HG03025 (cell line): ENCODE measurements at regions not wholly inside any gene's neighbourhood (a gene's known extent, or its start where the extent isn't known, plus 50 kb on each side); places are given as distances from the start of the nearest gene placed in this dataset.

Source experiments
- ATAC-seq: cut with Tn5 transposase; IDR thresholded peaks from one replicate; pipeline ENCODE4 v1.9.1; 2021; ENCODE audit warnings: mild to moderate bottlenecking, moderate library complexity; ENCODE audit not compliant: unreplicated experiment, low FRiP score

DNA sequence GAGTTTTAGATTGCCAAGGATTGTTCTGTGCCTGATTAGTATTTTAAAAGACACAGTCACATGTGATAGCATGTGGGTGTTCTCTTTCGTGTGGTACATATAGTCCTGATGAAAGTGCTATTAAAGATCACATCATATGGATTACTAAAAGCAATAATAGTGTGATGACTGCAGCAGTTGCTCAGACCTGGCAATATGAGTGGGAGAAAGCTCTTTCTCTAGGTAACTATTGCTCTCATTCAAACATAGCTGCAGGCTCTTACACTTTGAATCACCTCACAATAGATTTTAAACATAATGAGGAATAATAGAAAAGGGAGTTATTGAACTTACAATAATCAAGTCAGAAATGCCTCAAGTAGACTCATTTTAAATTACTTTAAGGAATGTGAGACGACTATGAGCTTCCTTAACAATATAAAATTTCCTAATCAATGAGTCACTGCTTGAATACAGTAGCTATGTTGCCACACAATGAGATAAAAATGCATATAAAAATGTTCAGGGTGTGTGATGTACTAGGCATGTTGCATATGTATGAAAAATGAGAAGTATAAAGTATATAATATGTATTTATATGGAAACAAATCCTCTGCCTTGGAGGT, 452.1 kb downstream of the TMX3 start:
- no peak for ATAC-seq

GRCh38 chr18:68256418-68257067, 458.4 kb downstream of the TMX3 start:
- ATAC-seq: no peak

DNA sequence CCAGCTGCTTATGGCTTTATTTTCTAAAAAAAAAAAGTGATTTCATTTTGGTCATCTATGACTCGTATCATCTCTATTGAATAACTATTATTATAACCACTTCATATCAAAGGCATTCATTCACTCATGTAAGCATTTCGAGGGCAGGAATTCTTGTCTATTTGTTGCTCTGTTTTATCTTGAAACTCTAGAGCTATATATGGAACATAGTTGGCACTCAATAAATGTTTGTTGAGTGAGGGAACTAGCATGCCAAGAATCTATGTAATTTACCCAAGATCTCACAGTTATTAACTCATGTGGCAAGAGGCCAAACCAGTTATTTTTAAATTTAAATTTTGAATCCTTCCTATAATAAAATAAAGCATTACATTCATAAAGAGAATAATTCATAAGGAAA, 470.1 kb downstream of the TMX3 start:
- ATAC-seq: no peak

DNA sequence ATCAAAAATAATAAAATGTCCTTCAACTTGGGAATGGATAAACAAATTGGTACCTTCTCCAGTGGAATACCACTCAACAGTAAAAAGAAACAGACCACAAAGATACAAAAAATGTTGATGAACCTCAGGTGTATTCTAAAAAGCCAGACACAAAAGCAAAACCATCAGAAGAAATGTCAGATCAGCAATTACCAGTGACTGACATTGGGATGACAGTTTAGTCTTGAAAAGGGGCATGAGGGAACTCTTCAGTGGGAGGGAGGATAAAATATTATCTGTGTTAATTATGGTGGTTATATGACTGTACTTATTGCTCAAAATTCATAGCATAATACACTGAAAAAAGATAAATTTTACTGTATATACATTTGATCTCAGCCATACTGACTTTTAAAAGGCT, 473.0 kb downstream of the TMX3 start:
- ATAC-seq: no peak

DNA sequence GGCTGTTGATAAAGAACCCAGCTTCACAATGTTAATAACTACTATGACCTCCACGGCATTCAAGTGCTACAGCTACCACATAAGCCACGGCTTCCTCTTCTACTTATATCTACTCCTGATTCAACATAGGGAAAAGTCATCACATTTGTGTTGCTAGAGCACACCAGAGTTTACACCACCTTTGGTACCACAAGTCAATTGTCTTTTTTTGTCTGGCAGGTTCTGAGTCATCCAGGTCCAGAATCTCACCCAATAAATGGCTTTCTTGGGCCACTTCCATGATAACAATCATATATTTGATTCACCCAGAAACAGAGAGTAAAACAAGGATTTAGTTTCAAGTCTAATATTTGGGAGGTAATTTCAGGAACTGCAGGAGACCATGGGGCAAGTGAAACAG, 480.2 kb downstream of the TMX3 start:
- ATAC-seq: no peak

GRCh38 chr18:68234131-68234530, 480.8 kb downstream of the TMX3 start:
- ATAC-seq: no peak

- ATAC-seq: no peak
Observed at GRCh38 chr18:68233018-68233417, 481.9 kb downstream of the TMX3 start.

GRCh38 chr18:68229351-68229750, 485.6 kb downstream of the TMX3 start:
- no peak for ATAC-seq

DNA sequence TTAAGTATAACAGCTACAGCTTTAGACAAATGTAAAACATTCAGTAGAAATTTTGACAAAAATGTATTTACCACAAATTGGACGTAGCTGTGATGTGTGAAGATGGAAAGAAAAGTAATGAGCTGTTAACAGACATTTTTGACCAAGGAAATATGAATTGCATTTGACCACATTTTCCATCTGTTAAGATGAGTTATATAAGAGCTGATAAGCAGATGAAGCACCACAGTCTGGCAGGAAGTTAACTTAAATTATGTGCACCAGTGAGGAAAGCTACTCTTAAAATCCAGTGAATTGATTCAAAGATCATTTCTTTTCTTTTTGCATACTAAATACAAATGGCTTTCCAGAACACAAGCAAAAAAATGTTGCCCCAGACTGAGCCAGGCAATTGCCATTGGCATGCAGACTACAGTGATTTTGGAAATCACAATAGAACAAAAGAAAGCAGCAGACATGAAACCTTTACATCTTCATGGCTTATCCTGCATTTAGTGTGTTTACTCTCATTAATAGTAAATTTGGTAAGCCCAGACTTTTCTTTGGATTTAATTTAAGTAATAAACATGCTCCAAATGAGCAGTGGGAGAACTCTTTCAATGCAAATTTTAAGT, 493.7 kb downstream of the TMX3 start:
- ATAC-seq: no peak

DNA sequence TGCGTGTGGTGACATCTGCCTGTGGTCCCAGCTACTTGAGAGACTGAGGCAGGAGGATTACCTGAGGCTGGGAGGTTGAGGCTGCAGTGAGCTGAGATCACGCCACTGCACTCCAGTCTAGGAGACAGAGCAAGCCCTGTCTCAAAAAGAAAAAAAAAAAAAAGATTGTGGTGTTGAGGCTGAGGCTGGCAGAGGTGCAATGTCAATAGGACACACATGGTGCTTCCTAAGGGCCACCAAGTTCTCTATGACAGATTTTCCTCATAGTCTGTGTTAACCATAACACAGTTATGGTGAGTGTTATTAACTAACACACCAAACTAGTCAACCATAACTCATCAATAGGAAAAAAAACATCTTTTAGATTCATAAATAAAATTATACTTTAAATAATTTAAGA, 494.4 kb downstream of the TMX3 start:
- ATAC-seq: no peak

DNA sequence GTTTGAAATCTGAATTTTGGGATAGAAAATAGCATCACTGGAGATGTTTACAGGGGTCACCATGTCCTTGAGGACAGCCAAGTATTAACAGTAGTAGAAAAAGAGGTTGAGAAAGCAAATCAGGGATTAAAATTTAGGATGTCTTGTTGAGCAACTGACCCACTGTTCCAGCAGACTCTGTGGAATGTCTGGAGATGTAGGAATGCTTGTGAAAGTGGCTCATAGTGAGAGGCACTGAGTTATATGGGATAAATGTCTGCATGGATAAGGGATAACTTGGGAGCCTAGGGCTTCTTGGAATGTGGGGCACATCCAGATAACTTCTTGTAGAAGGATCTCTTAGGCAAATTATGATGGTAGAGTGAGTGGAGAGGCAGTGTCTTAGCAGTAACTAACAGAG, 495.0 kb downstream of the TMX3 start:
- ATAC-seq: no peak

- no peak for ATAC-seq
Observed at GRCh38 chr18:68219274-68219673, 495.6 kb downstream of the TMX3 start.

DNA sequence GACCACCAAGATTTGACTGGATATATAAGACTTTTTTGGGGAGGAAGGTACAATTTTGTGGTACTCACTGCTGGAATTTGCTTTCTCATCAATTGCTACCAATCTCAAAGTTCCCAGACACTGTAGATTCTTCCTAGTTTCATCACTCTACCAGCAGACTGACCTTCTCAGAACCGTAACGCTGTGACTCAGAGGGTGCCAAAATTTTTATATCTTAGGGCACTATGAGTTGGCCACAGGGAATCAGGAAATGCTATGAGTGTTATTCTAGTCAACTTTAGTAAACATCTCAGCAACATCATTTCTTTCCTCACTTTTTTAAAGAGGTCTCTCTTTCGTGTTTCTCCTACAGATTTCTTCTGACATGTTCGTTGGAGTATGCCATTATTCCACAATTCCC, 499.0 kb downstream of the TMX3 start:
- ATAC-seq: no peak

DNA sequence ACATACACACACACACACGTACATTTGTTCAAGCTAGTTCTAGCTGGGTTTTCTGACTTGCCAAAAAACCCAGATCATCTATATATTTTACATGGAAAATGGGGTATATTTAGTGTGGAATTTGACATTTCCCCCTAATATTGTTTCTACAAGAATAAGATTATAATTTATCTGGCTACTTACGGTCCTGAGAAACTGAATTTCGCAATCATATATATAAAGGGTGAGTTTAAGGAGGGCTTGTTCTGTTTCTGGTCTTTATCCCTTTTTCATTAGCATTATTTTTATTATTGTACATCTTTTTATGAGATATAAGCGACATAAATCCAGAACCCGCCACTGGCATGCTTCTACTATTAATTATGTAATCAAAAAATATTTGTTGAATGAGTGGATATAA, 528.9 kb downstream of the TMX3 start:
- no peak for ATAC-seq

DNA sequence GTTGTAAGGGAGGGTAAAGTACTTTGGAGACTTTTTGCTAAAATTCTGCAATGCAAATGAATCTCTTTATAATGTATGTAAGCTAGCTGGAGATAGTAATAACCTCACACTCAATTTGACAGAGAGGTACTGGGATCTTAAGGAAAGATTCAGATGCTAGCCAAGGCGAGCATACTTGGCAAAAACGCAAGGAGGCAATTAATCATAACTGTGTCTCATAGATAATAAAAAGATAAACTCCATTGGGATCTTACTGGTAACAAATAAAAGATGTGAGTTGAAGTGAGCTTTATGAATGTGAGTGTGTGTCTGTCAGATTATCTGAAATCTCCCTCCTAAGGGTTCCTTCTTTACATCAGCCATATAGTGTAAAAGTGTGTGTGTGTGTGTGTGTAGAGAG, 533.0 kb downstream of the TMX3 start:
- ATAC-seq: no peak

DNA sequence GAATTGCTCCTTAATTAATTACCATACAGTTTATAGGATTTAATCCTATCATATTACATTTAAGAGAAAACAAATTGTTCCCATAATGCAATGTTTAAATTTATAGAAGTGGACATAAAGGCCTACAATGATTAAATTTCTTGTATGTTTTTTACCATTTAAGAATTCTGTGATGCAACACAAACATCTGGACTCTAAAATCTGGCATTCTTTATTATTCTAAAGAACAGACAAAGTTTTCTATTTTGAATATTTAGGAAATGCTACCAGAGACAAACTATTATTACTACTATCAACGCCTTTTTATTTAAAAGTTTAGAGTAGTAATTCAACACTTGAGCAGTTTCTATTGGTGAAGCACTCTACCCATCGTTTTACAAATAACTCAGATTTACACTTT, 535.1 kb downstream of the TMX3 start:
- ATAC-seq: no peak

- ATAC-seq: no peak
Observed at GRCh38 chr18:68178921-68179320, 536.0 kb downstream of the TMX3 start.

DNA sequence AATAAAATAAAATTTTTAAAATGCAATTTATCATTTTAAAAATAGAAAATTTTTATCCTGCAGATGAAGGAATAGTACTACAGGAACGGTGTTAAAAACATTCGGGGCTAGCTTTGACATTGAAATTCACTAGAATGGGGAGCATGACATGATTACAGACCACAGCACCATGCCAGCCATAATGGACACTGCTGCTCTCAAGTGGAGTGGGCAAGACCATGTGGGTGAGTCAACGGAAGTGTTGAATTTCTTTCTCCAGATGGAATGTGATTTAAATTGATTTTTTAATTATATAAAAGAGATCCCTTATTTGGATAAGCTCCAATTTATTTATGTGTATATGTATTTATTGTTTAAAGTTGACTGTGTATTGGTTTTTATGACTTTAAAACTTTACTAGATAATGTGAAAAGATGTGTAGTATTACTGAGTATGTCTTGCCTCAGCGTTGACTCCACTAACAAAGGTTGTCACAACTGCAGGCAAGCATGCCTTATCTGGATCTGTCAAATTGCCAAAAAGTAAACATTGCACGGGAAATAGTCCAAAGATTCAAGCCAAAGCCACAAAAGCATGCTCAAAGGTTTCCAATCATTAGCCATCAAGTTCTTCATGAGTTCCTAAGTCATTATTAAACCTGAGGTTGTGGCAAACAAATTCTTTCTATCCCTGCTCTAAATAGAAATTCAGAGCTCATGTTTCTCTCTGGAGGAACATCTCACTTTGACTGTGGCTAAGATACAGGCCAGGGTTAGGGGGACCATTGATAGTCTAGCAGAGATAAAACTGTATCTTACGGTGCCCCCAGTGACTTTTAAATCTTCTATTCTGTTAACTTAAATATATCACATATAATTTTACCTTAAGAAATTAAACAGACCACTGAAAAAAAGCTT, 536.9 kb downstream of the TMX3 start:
- no peak for ATAC-seq

- ATAC-seq: no peak
Observed at GRCh38 chr18:68176901-68177300, 538.0 kb downstream of the TMX3 start.

DNA sequence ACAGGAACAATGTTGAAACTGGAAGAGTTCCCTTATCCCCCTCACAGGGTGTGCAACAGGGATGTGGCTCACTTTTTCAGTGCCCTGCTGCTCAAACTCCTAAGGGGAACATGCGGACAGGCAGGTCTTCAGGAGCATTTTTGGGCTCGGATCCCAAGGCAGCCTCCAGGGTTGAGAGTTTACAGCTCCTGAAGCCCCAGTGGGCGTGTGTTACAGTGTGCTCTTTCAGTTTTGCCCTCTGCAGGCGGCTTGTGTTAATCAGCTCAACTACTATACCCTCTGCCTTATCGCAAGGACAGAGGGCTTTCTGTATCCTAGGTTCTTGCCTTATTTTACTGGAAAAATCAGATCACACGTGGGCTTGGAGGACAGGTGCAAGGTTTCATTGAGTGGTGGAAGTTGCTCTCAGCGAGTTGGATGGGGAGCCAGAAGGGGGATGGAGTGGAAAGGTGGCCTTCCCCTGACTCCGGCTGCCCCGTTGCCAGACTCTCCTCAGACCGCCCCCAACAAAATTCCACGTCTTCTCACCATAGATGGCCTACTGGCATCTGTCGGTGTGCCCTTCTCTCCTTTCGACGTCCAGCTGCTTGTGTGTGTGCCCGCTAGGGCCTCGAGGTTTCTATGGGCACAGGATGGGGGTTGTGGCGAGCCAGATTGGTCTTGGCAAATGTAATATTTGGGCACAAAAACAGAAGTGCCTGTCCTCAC, 541.9 kb downstream of the TMX3 start:
- ATAC-seq: no peak

DNA sequence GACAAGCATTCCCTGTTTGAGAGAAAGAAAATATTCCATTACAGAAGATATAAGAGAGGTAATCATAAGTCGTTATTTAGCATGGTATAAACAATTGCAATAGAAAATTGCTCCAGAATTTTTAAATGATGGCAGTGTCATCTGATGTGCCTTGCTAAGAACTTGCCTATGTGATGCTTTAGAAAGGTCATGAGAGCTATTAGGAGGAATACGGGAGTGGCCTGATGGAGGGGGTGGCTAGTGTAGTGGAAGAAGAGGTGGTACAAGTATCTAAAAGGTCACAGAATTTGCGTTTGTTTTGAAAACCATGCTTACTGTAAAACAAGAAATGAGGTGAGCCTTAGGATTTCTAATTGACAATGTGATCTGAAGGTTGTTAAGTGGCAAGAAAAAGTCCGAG, 550.0 kb downstream of the TMX3 start:
- ATAC-seq: no peak
